Neural progenitor cell (in vitro differentiated cells): ENCODE measurements at regions not wholly inside any gene's neighbourhood (a gene's known extent, or its start where the extent isn't known, plus 50 kb on each side); places are given as distances from the start of the nearest gene placed in this dataset.

Experiments
- DNase-seq: peaks from one replicate; pipeline ENCODE4 v3.0.0-alpha.2; 2016; ENCODE audit warnings: low spot score
- H2AFZ ChIP-seq: fragments of 200-600 bp; sonication (generic); replicated peaks from 2 replicates; pipeline ENCODE4 v1.6.1; 2016; ENCODE audit warnings: antibody characterized with exemption
- H3F3A ChIP-seq: fragments of 200-600 bp; sonication (generic); 2 replicates; pipeline ENCODE4 v1.6.1; 2016; ENCODE audit warnings: antibody characterized with exemption, low read depth
- H3K27ac ChIP-seq: fragments of 200-600 bp; sonication (generic); 2 replicates; pipeline ENCODE4 v1.5.1; 2016; ENCODE audit warnings: mild to moderate bottlenecking
- H3K27me3 ChIP-seq: fragments of 200-600 bp; sonication (generic); 2 replicates; pipeline ENCODE4 v1.6.1; 2016; ENCODE audit warnings: mild to moderate bottlenecking, moderate library complexity
- H3K36me3 ChIP-seq: fragments of 200-600 bp; sonication (generic); 2 replicates; pipeline ENCODE4 v1.5.1; 2016
- H3K4me1 ChIP-seq: fragments of 200-600 bp; sonication (generic); 2 replicates; pipeline ENCODE4 v1.6.1; 2016; ENCODE audit warnings: mixed run types
- H3K4me2 ChIP-seq: fragments of 200-600 bp; sonication (generic); 2 replicates; pipeline ENCODE4 v1.6.1; 2016
- H3K4me3 ChIP-seq: fragments of 200-600 bp; sonication (generic); 2 replicates; pipeline ENCODE4 v1.5.1; 2016
- H3K79me2 ChIP-seq: fragments of 200-600 bp; sonication (generic); 2 replicates; pipeline ENCODE4 v1.6.1; 2016; ENCODE audit warnings: low read depth
- H3K9ac ChIP-seq: fragments of 200-600 bp; sonication (generic); 2 replicates; pipeline ENCODE4 v1.6.1; 2016
- H3K9me3 ChIP-seq: fragments of 200-600 bp; sonication (generic); 2 replicates; pipeline ENCODE4 v1.5.1; 2016; ENCODE audit warnings: low read depth
- H4K20me1 ChIP-seq: fragments of 200-600 bp; sonication (generic); 2 replicates; pipeline ENCODE4 v1.6.1; 2016; ENCODE audit warnings: low read depth
- H3K27ac Mint-ChIP-seq: 3 replicates; pipeline ENCODE4 v1.8.0; 2021; ENCODE audit warnings: mixed read lengths
- H3K27me3 Mint-ChIP-seq: 2 replicates; pipeline ENCODE4 v1.8.0; 2022; ENCODE audit warnings: low read depth, mild to moderate bottlenecking, inconsistent platforms, moderate library complexity, mixed read lengths; ENCODE audit not compliant: insufficient read depth
- H3K36me3 Mint-ChIP-seq: 3 replicates; pipeline ENCODE4 v1.8.0; 2021; ENCODE audit warnings: mixed read lengths
- H3K4me1 Mint-ChIP-seq: 3 replicates; pipeline ENCODE4 v1.8.0; 2021; ENCODE audit warnings: mixed read lengths
- H3K4me3 Mint-ChIP-seq: 3 replicates; pipeline ENCODE4 v1.8.0; 2021; ENCODE audit warnings: mild to moderate bottlenecking, moderate library complexity, mixed read lengths
- H3K9me3 Mint-ChIP-seq: 3 replicates; pipeline ENCODE4 v1.8.0; 2020; ENCODE audit warnings: mixed read lengths
- CTCF ChIP-seq: fragments of 200-600 bp; sonication (generic); IDR thresholded peaks from 2 replicates; pipeline ENCODE4 v1.5.1; 2017; ENCODE audit warnings: antibody characterized with exemption, mild to moderate bottlenecking
- EZH2 ChIP-seq: fragments of 200-600 bp; sonication (generic); IDR thresholded peaks from 2 replicates; pipeline ENCODE4 v1.6.1; 2017; ENCODE audit warnings: antibody characterized with exemption, mild to moderate bottlenecking, moderate library complexity
- EZH2phosphoT487 ChIP-seq: fragments of 200-600 bp; sonication (generic); IDR thresholded peaks from 2 replicates; pipeline ENCODE4 v1.6.1; 2017; ENCODE audit warnings: antibody characterized with exemption

GRCh38 chr13:109276261-109276660 lies 510.1 kb downstream of the IRS2 start:
- no peaks in the 10 kb centered on the region for H3K27me3 ChIP-seq
- H3K27ac ChIP-seq, result no peak overlapping the region
- Mint-ChIP-seq H3K4me3 (no peak overlapping the region), H3K9me3 (no peaks in the 10 kb centered on the region), H3K4me1 (peaks cover 23% of the 10 kb centered on the region), H3K27ac (no peak overlapping the region), H3K36me3 (no peaks in the 10 kb centered on the region), H3K27me3 (peaks cover 3% of the 10 kb centered on the region)
- no peaks in the 10 kb centered on the region for H3K36me3 ChIP-seq
- no peak overlapping the region for H3K9ac ChIP-seq
- no peak overlapping the region for H3K4me3 ChIP-seq
- no peak for TF ChIP-seq CTCF
- TF ChIP-seq EZH2, result no peak
- TF ChIP-seq EZH2phosphoT487, result no peak
- H3K79me2 ChIP-seq, result no peaks in the 10 kb centered on the region
- no peaks in the 10 kb centered on the region for H4K20me1 ChIP-seq
- peak overlapping the region; percentile 15 for H3K4me2 ChIP-seq
- no peak overlapping the region for H2AFZ ChIP-seq
- peaks cover 48% of the 10 kb centered on the region for H3F3A ChIP-seq
- H3K9me3 ChIP-seq, result no peaks in the 10 kb centered on the region
- H3K4me1 ChIP-seq, result peaks cover 52% of the 10 kb centered on the region
- DNase-seq, result no peak

GRCh38 chr13:109275852-109276251 lies 510.5 kb downstream of the IRS2 start:
- TF ChIP-seq CTCF, result peak; percentile 38
- no peak for TF ChIP-seq EZH2
- peaks cover 3% of the 10 kb centered on the region for H3K27me3 Mint-ChIP-seq
- Histone ChIP-seq H3F3A (peaks cover 52% of the 10 kb centered on the region), H4K20me1 (no peaks in the 10 kb centered on the region), H3K27ac (peak overlapping the region; percentile 93), H3K9me3 (no peaks in the 10 kb centered on the region), H3K4me2 (peak overlapping the region; percentile 35), H2AFZ (no peak overlapping the region), H3K4me3 (no peak overlapping the region), H3K79me2 (no peaks in the 10 kb centered on the region), H3K9ac (no peak overlapping the region), H3K4me1 (peaks cover 56% of the 10 kb centered on the region), H3K36me3 (no peaks in the 10 kb centered on the region), H3K27me3 (no peaks in the 10 kb centered on the region)
- H3K9me3 Mint-ChIP-seq, result no peaks in the 10 kb centered on the region
- no peaks in the 10 kb centered on the region for H3K36me3 Mint-ChIP-seq
- peak; percentile 60 for DNase-seq
- no peak overlapping the region for H3K4me3 Mint-ChIP-seq
- peaks cover 26% of the 10 kb centered on the region for H3K4me1 Mint-ChIP-seq
- H3K27ac Mint-ChIP-seq, result no peak overlapping the region

GRCh38 chr13:109275139-109275745 lies 511.1 kb downstream of the IRS2 start:
- H3K9me3 Mint-ChIP-seq, result no peaks in the 10 kb centered on the region
- no peaks in the 10 kb centered on the region for H3K36me3 Mint-ChIP-seq
- TF ChIP-seq CTCF, result no peak
- TF ChIP-seq EZH2, result no peak
- no peak for TF ChIP-seq EZH2phosphoT487
- no peak overlapping the region for H3K4me3 ChIP-seq
- no peak overlapping the region for H3K9ac ChIP-seq
- H3K27ac ChIP-seq, result peak overlapping the region; percentile 93
- peak; percentile 32 for DNase-seq
- peaks cover 52% of the 10 kb centered on the region for H3F3A ChIP-seq
- no peaks in the 10 kb centered on the region for H3K36me3 ChIP-seq
- H3K4me3 Mint-ChIP-seq, result no peak overlapping the region
- no peaks in the 10 kb centered on the region for H3K27me3 ChIP-seq
- no peaks in the 10 kb centered on the region for H3K9me3 ChIP-seq
- peaks cover 56% of the 10 kb centered on the region for H3K4me1 ChIP-seq
- no peak overlapping the region for H2AFZ ChIP-seq
- H3K4me2 ChIP-seq, result peak overlapping the region; percentile 35
- H3K79me2 ChIP-seq, result no peaks in the 10 kb centered on the region
- H3K27me3 Mint-ChIP-seq, result peaks cover 3% of the 10 kb centered on the region
- peaks cover 27% of the 10 kb centered on the region for H3K4me1 Mint-ChIP-seq
- no peak overlapping the region for H3K27ac Mint-ChIP-seq
- H4K20me1 ChIP-seq, result no peaks in the 10 kb centered on the region
